HepG2 (cell line): ENCODE measurements at regions not wholly inside any gene's neighbourhood (a gene's known extent, or its start where the extent isn't known, plus 50 kb on each side); places are given as distances from the start of the nearest gene placed in this dataset.

Experiments used
- ATAC-seq: fragments of 200-7000 bp; cut with Tn5 transposase; 3 replicates; pipeline ENCODE4 v1.9.1; 2020; ENCODE audit warnings: mild to moderate bottlenecking, moderate library complexity
- BruUV-seq: library from RNA; stranded (reverse); fragments of 400-500 nt; replicated peaks from 2 replicates; lab custom pipeline; 2021; lab: Mats Ljungman, UMichigan
- CTCF ChIA-PET: fragments of 300-600 bp; formaldehyde crosslinking; extraction: SDS; loops from one replicate; lab custom pipeline; 2021; ENCODE audit warnings: low total read pairs, inconsistent platforms, low intra/inter-chr PET ratio; lab: Yijun Ruan, JAX
- POLR2A ChIA-PET: fragments of 350-600 bp; sonication (Branson Sonifier 250); formaldehyde crosslinking; loops from one replicate; lab custom pipeline; 2020; ENCODE audit warnings: antibody characterized with exemption, inconsistent platforms; lab: Yijun Ruan, JAX
- DNase-seq: peaks from one replicate; pipeline ENCODE4 v3.0.0-alpha.2; 2015; ENCODE audit warnings: low spot score
- FAIRE-seq: peaks from 3 replicates; lab custom pipeline; 2011; peaks lifted over from hg19 to GRCh38; lab: Jason Lieb, UNC
- H2AFZ ChIP-seq: one replicate; pipeline ENCODE4 v1.6.1; 2011; ENCODE audit warnings: low read length, inconsistent platforms
- H3K27ac ChIP-seq: fragments of 300-600 bp; 3 replicates; pipeline ENCODE4 v1.8.0; 2011; ENCODE audit warnings: mixed run types, mild to moderate bottlenecking, mixed read lengths, low read length, inconsistent platforms; ENCODE audit not compliant: insufficient read depth; ENCODE audit errors: extremely low read length
- H3K27me3 ChIP-seq, 2 experiments: fragments of 200-600 bp in 1 of 2; 2 replicates in 1 of 2; 3 replicates in 1 of 2; pipeline versions ENCODE4 v1.6.0 to v1.8.0; 2011; ENCODE audit warnings: low read length in 2 of 2, mild to moderate bottlenecking in 2 of 2, moderate library complexity in 2 of 2, inconsistent platforms in 1 of 2; ENCODE audit not compliant: insufficient read depth in 2 of 2, control insufficient read depth in 1 of 2
- H3K36me3 ChIP-seq, 2 experiments: fragments of 200-600 bp in 1 of 2; replicated peaks in 1 of 2; 2 replicates in 1 of 2; 3 replicates in 1 of 2; pipeline versions ENCODE4 v1.5.1 to v1.8.0; 2011; ENCODE audit warnings: low read length in 2 of 2, inconsistent platforms in 1 of 2; ENCODE audit not compliant: insufficient read depth in 2 of 2, control insufficient read depth in 1 of 2
- H3K4me1 ChIP-seq: 2 replicates; pipeline ENCODE4 v1.5.1; 2012; ENCODE audit warnings: low read length, inconsistent platforms; ENCODE audit not compliant: insufficient read depth
- H3K4me2 ChIP-seq: 2 replicates; pipeline ENCODE4 v1.6.0; 2011; ENCODE audit warnings: low read depth, low read length, inconsistent platforms
- H3K4me3 ChIP-seq, 3 experiments: fragments of 200-600 bp in 1 of 3; sonication (generic), shearing (Covaris generic) in 1 of 3; replicated peaks in 1 of 3; 2 replicates each; pipeline ENCODE4 v1.5.1; 2011 to 2016; ENCODE audit warnings: low read length in 3 of 3, inconsistent platforms in 2 of 3, low read depth in 2 of 3, mild to moderate bottlenecking in 2 of 3, control low read depth in 1 of 3, mixed read lengths in 1 of 3; ENCODE audit not compliant: insufficient read depth in 1 of 3
- H3K79me2 ChIP-seq: one replicate; pipeline ENCODE4 v1.6.1; 2011; ENCODE audit warnings: low read length, inconsistent platforms; ENCODE audit not compliant: insufficient read depth
- H3K9ac ChIP-seq: 2 replicates; pipeline ENCODE4 v1.6.0; 2011; ENCODE audit warnings: mild to moderate bottlenecking, low read depth, low read length, inconsistent platforms; ENCODE audit not compliant: insufficient read depth
- H3K9me3 ChIP-seq: 2 replicates; pipeline ENCODE4 v1.5.1; 2012; ENCODE audit warnings: mild to moderate bottlenecking, low read length
- H4K20me1 ChIP-seq: 2 replicates; pipeline ENCODE4 v1.6.0; 2011; ENCODE audit warnings: inconsistent platforms, mild to moderate bottlenecking, low read length, moderate library complexity; ENCODE audit not compliant: insufficient read depth
- EZH2 ChIP-seq: conservative IDR thresholded peaks from 2 replicates; pipeline ENCODE4 v1.6.1; 2012; ENCODE audit warnings: mild to moderate bottlenecking, low read depth, low read length, moderate library complexity
- JUNB ChIP-seq: sonication (generic); formaldehyde crosslinking; IDR thresholded peaks from 2 replicates; pipeline ENCODE4 v1.8.0; 2022; ENCODE audit warnings: missing genetic modification reagents, mild to moderate bottlenecking, borderline replicate concordance
- LCORL ChIP-seq, 2 experiments: fragments of 450-650 bp in 1 of 2; sonication (generic) in 1 of 2; formaldehyde crosslinking in 1 of 2; IDR thresholded peaks; 2 replicates each; pipeline versions ENCODE4 v1.5.0 to v1.6.1; 2017 to 2020; ENCODE audit warnings: antibody characterized with exemption in 1 of 2, missing genetic modification reagents in 1 of 2
- PREB ChIP-seq: sonication (generic); formaldehyde crosslinking; IDR thresholded peaks from 2 replicates; pipeline ENCODE4 v1.4.0; 2020; ENCODE audit warnings: missing genetic modification reagents
- RORA ChIP-seq: sonication (generic); formaldehyde crosslinking; IDR thresholded peaks from 2 replicates; pipeline ENCODE4 v1.5.0; 2020; ENCODE audit warnings: mild to moderate bottlenecking, missing genetic modification reagents, moderate library complexity
- SMARCE1 ChIP-seq: fragments of 450-650 bp; IDR thresholded peaks from 2 replicates; pipeline ENCODE4 v1.6.1; 2017; ENCODE audit warnings: borderline replicate concordance
- SRSF9 ChIP-seq: fragments of 200-400 bp; formaldehyde crosslinking; IDR thresholded peaks from 2 replicates; pipeline ENCODE4 v1.6.1; 2018; ENCODE audit warnings: borderline replicate concordance, mild to moderate bottlenecking, low read depth, low read length; ENCODE audit not compliant: insufficient read depth, poor library complexity, severe bottlenecking
- STAT5B ChIP-seq: sonication (generic); formaldehyde crosslinking; IDR thresholded peaks from 2 replicates; pipeline ENCODE4 v1.4.0; 2020; ENCODE audit warnings: missing genetic modification reagents
- TRIM22 ChIP-seq: fragments of 450-650 bp; IDR thresholded peaks from 2 replicates; pipeline ENCODE4 v1.6.1; 2017
- ZBTB4 ChIP-seq: sonication (generic); formaldehyde crosslinking; IDR thresholded peaks from 2 replicates; pipeline ENCODE4 v1.4.0; 2020; ENCODE audit warnings: missing genetic modification reagents, mild to moderate bottlenecking, borderline replicate concordance
- ZFYVE20 ChIP-seq: sonication (generic); formaldehyde crosslinking; IDR thresholded peaks from 2 replicates; pipeline ENCODE4 v1.8.0; 2023; ENCODE audit warnings: low read depth, mild to moderate bottlenecking, moderate library complexity, missing genetic modification reagents, borderline replicate concordance
- ZNF253 ChIP-seq: sonication (generic); formaldehyde crosslinking; IDR thresholded peaks from 2 replicates; pipeline ENCODE4 v1.8.0; 2022; ENCODE audit warnings: mild to moderate bottlenecking, missing genetic modification reagents, borderline replicate concordance
- WGBS: methylation state at CpG from one replicate; pipeline ENCODE4 v1.1.6; 2017; ENCODE audit warnings: low lambda C conversion rate; 5-methylcytosine and 5-hydroxymethylcytosine counted together
- in situ Hi-C: cut with HindIII; loops from 2 replicates; pipeline ENCODE4 v1.10.0; 2017; ENCODE audit warnings: low pct_unique_long_range_greater_than_20kb; ENCODE audit not compliant: extremely low pct_ligation_motif_present
- intact Hi-C: fragments of 100-400 bp; cut with micrococcal nuclease; formaldehyde crosslinking; loops from one replicate; pipeline ENCODE4 v1.10.0; 2022; ENCODE audit not compliant: unreplicated experiment

GRCh38 chr2:47662552-47662951, 91.8 kb upstream of the KCNK12 start (continued):
- no peak for TF ChIP-seq ZBTB4 (CRISPR knock-in tag)
- TF ChIP-seq, all 625 proteins: peak for 0

GRCh38 chr2:47661310-47661709, 90.5 kb upstream of the KCNK12 start:
- Histone ChIP-seq H3K4me3 (no peak overlapping the region), H3K9ac (no peak overlapping the region), H4K20me1 (no peaks in the 10 kb centered on the region), H3K36me3 (no peaks in the 10 kb centered on the region), H3K27me3 (peaks cover under 1 to 7% of the 10 kb centered on the region in 2 experiments; a peak in 2 of 5 replicates), H3K9me3 (no peaks in the 10 kb centered on the region), H3K4me2 (no peak overlapping the region), H3K79me2 (no peaks in the 10 kb centered on the region), H2AFZ (no peak overlapping the region), H3K27ac (no peak overlapping the region), H3K4me1 (no peaks in the 10 kb centered on the region)
- DNase-seq: no peak
- CTCF ChIA-PET: no interaction called here
- 38% methylated on average over 6 of the region's 6 CpGs for WGBS
- BruUV-seq: no TSS peak
- in situ Hi-C loops (no loop called here), intact Hi-C loops (no loop called here)
- POLR2A ChIA-PET: no interaction called here
- ATAC-seq: no peak
- FAIRE-seq: no peak
- TF ChIP-seq PREB (no peak), ZFYVE20 (CRISPR knock-in tag) (no peak), ZNF253 (CRISPR knock-in tag) (no peak), JUNB (CRISPR knock-in tag) (no peak), RORA (CRISPR knock-in tag) (no peak), SMARCE1 (no peak), TRIM22 (no peak), LCORL (IDR thresholded peaks at IDR 0.05) (no peak), LCORL (CRISPR knock-in tag; IDR thresholded peaks at IDR 0.05) (no peak), SRSF9 (no peak), STAT5B (CRISPR knock-in tag) (no peak), EZH2 (no peak)
